Lower leg skin (tissue), 4 donors: ENCODE measurements at regions not wholly inside any gene's neighbourhood (a gene's known extent, or its start where the extent isn't known, plus 50 kb on each side); places are given as distances from the start of the nearest gene placed in this dataset.

Experiments used
- DNase-seq, 2 donors: peaks; one replicate each; pipeline ENCODE4 v3.0.0-alpha.2; 2019; ENCODE audit warnings: low spot score in 2 of 2
- H3K4me3 ChIP-seq: fragments of 200-600 bp; sonication (generic); 2 replicates; pipeline ENCODE4 v1.5.1; 2017; ENCODE audit warnings: mild to moderate bottlenecking, low read depth; ENCODE audit not compliant: poor library complexity, severe bottlenecking
- CTCF ChIP-seq, 3 donors: fragments of 450-650 bp; IDR thresholded peaks; one replicate each; pipeline ENCODE4 v1.5.1; 2016; ENCODE audit warnings: antibody characterized with exemption in 3 of 3, mild to moderate bottlenecking in 3 of 3, moderate library complexity in 2 of 3
- POLR2A ChIP-seq, 2 donors: fragments of 450-650 bp; IDR thresholded peaks; one replicate each; pipeline ENCODE4 v1.6.1; 2016 to 2017; ENCODE audit warnings: antibody characterized with exemption in 2 of 2, mild to moderate bottlenecking in 1 of 2, moderate library complexity in 1 of 2
- WGBS, 2 donors: methylation state at CpG; one replicate each; pipeline ENCODE4 v1.1.5; 2018; 5-methylcytosine and 5-hydroxymethylcytosine counted together
- intact Hi-C: fragments of 100-400 bp; cut with DNase I; formaldehyde crosslinking; loops from one replicate; pipeline ENCODE4 v1.15.0; 2023; ENCODE audit warnings: low total_unique reads

DNA sequence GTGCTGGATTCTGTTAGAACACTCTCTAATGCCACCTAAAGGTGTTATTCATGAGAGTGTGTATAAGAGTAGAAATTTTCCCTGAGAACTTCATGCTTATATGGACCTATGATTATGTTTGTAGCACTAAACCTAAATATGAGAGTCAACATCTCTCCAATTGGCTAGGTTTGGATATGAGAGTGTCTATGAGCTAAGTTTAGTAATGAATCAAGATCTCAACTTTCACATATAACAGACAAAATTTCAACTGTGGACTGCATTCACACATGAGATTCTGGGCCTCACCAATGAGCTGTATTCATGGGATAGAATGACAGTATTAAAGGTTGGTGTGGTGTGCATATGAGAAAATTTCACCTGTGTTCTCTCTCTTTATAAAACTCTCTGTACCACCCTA, 242.6 kb downstream of the RPS4Y2 start:
- H3K4me3 ChIP-seq = no peak overlapping the region
- DNase-seq = no peak
- intact Hi-C loops = no loop called here
- TF ChIP-seq CTCF (IDR thresholded peaks at IDR 0.05) (no peak), POLR2A (IDR thresholded peaks at IDR 0.05) (no peak)

DNA sequence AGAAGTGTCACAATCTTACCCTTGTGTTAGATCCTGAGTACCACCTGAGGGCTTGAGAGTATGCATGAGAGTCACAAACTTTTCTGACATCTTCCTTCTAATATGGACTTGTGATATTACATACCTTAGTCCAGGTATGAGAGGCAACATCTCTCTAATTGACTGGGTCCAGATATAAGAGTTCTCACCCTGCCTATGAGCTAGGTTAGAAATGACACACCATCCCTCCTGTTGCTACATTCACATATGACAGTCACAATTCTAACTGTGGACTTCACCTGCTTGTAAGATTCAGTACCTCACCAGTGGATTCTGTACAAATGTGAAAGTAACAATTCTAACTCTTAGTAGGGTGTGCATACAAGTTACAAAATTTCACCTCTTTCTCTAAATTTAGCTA, 245.2 kb downstream of the RPS4Y2 start:
- no peak for TF ChIP-seq POLR2A (IDR thresholded peaks at IDR 0.05)
- no peak for TF ChIP-seq CTCF (IDR thresholded peaks at IDR 0.05)
- no peak overlapping the region for H3K4me3 ChIP-seq
- no peak for DNase-seq
- intact Hi-C loops = no loop called here

GRCh38 chrY:21003059-21003458, 247.2 kb downstream of the RPS4Y2 start:
- H3K4me3 ChIP-seq = no peak overlapping the region
- TF ChIP-seq CTCF (IDR thresholded peaks at IDR 0.05) (no peak), POLR2A (IDR thresholded peaks at IDR 0.05) (no peak)
- intact Hi-C loops = no loop called here
- no peak for DNase-seq
- WGBS, 2 donors = 72% methylated on average over 2 of the region's 2 CpGs; no CpG with 5 or more reads in 1 of the 2 donors

DNA sequence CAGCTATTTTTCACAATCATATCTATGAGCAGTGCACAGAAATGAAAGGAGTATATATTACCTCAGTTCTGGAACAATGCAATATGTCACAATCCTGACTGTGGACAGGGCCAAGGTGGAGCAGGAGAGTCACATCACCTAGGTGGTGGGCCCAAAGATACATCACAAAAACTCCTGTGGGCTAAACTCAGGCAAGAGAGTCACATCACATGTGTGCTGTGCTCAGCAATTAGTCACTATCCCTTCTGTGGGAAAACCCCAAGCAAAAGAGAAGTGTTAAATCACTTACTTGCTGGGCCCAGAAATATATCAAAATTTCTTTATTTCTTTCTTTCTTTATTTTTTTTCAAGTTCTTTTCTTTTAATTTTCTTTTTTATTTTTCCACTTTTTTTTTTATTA, 249.6 kb downstream of the RPS4Y2 start:
- no peak for DNase-seq
- no peak overlapping the region for H3K4me3 ChIP-seq
- TF ChIP-seq POLR2A (IDR thresholded peaks at IDR 0.05) (no peak), CTCF (IDR thresholded peaks at IDR 0.05) (no peak)
- intact Hi-C loops = no loop called here

DNA sequence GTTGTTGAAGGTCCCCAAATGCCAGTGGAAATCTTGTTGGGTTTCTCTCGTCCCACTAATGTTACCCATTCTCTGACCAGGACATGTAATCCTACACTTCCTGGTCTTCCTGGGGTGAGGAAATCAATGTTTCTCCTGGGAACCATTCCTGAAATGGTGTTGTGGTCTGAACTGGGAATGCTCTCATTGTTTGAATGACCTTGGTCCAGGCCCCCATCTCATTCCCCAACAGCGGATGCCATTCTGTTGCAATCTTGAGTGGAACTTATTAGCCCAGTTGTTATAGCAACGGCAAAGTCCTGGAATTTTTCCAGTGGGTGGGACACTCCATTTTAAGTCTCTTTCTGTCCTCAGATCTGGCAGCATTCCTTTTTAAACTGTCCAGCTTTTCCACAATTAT, 265.9 kb downstream of the RPS4Y2 start:
- no peak overlapping the region for H3K4me3 ChIP-seq
- 78% methylated on average over 3 of the region's 3 CpGs; no CpG with 5 or more reads in 1 of the 2 donors for WGBS, 2 donors
- no peak for DNase-seq
- intact Hi-C loops = no loop called here
- no peak for TF ChIP-seq CTCF (IDR thresholded peaks at IDR 0.05)
- no peak for TF ChIP-seq POLR2A (IDR thresholded peaks at IDR 0.05)

DNA sequence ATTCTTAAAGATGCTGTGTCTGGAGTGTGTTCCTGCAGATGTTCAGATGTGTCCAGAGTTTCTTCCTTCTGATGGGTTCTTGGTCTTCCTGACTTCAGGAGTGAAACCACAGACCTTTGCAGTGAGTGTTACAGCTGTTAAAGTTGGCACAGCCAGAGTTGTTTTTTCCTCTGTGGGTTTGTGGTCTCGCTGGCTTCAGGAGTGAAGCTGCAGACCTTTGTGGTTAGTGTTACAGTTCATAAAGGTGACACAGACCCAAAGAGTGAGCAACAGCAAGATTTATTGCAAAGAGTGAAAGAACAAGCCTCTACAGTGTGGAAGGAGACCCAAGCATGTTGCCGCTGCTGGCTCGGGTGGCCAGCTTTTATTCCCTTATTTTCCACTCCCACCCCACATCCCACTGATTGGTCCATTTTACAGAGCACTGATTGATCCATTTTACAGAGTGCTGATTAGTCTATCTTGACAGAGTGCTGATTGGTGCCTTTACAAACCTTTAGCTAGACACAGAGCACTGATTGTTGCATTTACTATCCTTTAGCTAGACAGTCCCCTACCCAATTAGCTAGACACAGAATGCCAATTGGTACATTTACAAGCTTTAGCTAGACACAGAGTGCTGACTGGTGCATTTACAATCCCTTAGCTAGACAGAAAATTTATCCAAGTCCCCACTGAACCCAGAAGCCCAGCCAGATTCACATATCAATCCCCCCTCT, 266.6 kb downstream of the RPS4Y2 start:
- intact Hi-C loops = no loop called here
- no peak for DNase-seq
- H3K4me3 ChIP-seq = no peak overlapping the region
- TF ChIP-seq POLR2A (IDR thresholded peaks at IDR 0.05) (no peak), CTCF (IDR thresholded peaks at IDR 0.05) (no peak)
- 67% methylated on average over 3 of the region's 3 CpGs; no CpG with 5 or more reads in 1 of the 2 donors for WGBS, 2 donors
